ENCODE measurements at regions not wholly inside any gene's neighbourhood (a gene's known extent, or its start where the extent isn't known, plus 50 kb on each side); places are given as distances from the start of the nearest gene placed in this dataset.
"Not testable (repeated sequence)": the region's sequence is repeated elsewhere in the genome, so short reads cannot be mapped to it uniquely, and the experiment has no call there.

- Histone ChIP-seq H3K4me2 (no peak overlapping the region), H3K79me2 (ENCODE audit: insufficient read depth) (no peaks in the 10 kb centered on the region), H3K4me1 (ENCODE audit: control insufficient read depth in 1 of 2, insufficient read depth in 2 of 2, low read depth in 1 of 2, low read length in 1 of 2) (no peaks in the 10 kb centered on the region; a peak in 1 of 4 replicates), H4K20me1 (ENCODE audit: insufficient read depth) (no peaks in the 10 kb centered on the region), H2AFZ (ENCODE audit: low read depth) (peak overlapping the region; percentile 89), H3K36me3 (replicated peaks in 1 of 2; ENCODE audit: control insufficient read depth in 1 of 2, insufficient read depth in 2 of 2, low read length in 1 of 2) (no peaks in the 10 kb centered on the region), H3F3A (replicated peaks; ENCODE audit: insufficient read depth) (no peaks in the 10 kb centered on the region), H3K9me3 (0 out of 2 replicates have a peak, but pooled peaks cover 4% of the 10 kb centered on the region), H3K4me3 (ENCODE audit: low read depth in 2 of 2, low read length in 1 of 2) (peak overlapping the region in 1 of 2 experiments; percentile 33; a peak in 1 of 4 replicates), H3K27ac (ENCODE audit: low read depth in 2 of 2, low read length in 1 of 2) (no peak overlapping the region), H3K9ac (no peak overlapping the region; the same call in 1 of the 2 replicates), H3K27me3 (ENCODE audit: insufficient read depth) (no peaks in the 10 kb centered on the region), H3K9me2 (no peaks in the 10 kb centered on the region)
- peak; percentile 57 for DNase-seq
- ChIA-PET POLR2A (interaction anchor here (1.2 kb wide), 1 partner anchor 240 kb away, joined by 3 read pairs; no protein-coding TSS in a partner anchor), CTCF (interaction anchor here (0.6 to 2.2 kb wide), 45 partner anchors 8 to 882 kb away, joined by 3 to 52 read pairs (median 4); partner anchors contain the start of gene NEDD4L)
- no peak for TF ChIP-seq MEF2A (IDR thresholded peaks at IDR 0.05; ENCODE audit: borderline replicate concordance, low read depth)
- no peak for TF ChIP-seq YY1 (IDR thresholded peaks at IDR 0.05; ENCODE audit: low read depth)
- TF ChIP-seq PBX3 (IDR thresholded peaks at IDR 0.05) = no peak
- TF ChIP-seq USF1 (IDR thresholded peaks at IDR 0.05; ENCODE audit: borderline replicate concordance, low read depth) = no peak
- no peak for TF ChIP-seq RCOR1 (IDR thresholded peaks at IDR 0.05; ENCODE audit: low read length)
- TF ChIP-seq TCF12 (IDR thresholded peaks at IDR 0.05) = no peak
- TF ChIP-seq IRF3 (IDR thresholded peaks at IDR 0.05; ENCODE audit: low read depth, low read length) = no peak
- peak; percentile 94 for TF ChIP-seq CTCF (IDR thresholded peaks at IDR 0.05)
- TF ChIP-seq EZH2phosphoT487 (IDR thresholded peaks at IDR 0.05; ENCODE audit: borderline replicate concordance, low read depth) = no peak
- TF ChIP-seq MAX (IDR thresholded peaks at IDR 0.05; ENCODE audit: low read depth) = no peak
- TF ChIP-seq ZBTB33 (IDR thresholded peaks at IDR 0.05; ENCODE audit: borderline replicate concordance, low read depth) = no peak
- no peak for TF ChIP-seq ELF1 (IDR thresholded peaks at IDR 0.05)
- TF ChIP-seq RAD21 (IDR thresholded peaks at IDR 0.05; ENCODE audit: low read length) = peak; percentile 98
- no peak for TF ChIP-seq EP300 (IDR thresholded peaks at IDR 0.05; ENCODE audit: borderline replicate concordance in 1 of 2, low read depth in 1 of 2, low read length in 1 of 2)
- no peak for TF ChIP-seq JUND (IDR thresholded peaks at IDR 0.05)
- no peak for TF ChIP-seq TAF1 (IDR thresholded peaks at IDR 0.05; ENCODE audit: borderline replicate concordance, low read depth, low read length)
- no peak for TF ChIP-seq NRF1 (IDR thresholded peaks at IDR 0.05; ENCODE audit: low read depth, low read length)
- no peak for TF ChIP-seq GATA2 (CRISPR knock-in tag; IDR thresholded peaks at IDR 0.05)
- TF ChIP-seq SMC3 (IDR thresholded peaks at IDR 0.05; ENCODE audit: low read depth, low read length) = peak; percentile 96
- no peak for TF ChIP-seq NFIC (IDR thresholded peaks at IDR 0.05; ENCODE audit: borderline replicate concordance)
- no peak for TF ChIP-seq USF2 (IDR thresholded peaks at IDR 0.05; ENCODE audit: borderline replicate concordance, low read depth, low read length)
- 20% methylated on average over 5 of the region's 10 CpGs for WGBS (ENCODE audit: low lambda C conversion rate)
Measured at GRCh38 chr18:57881818-57882413, 78.8 kb upstream of the ATP8B1 start.

- H3K4me2 ChIP-seq; H4K20me1 ChIP-seq (ENCODE audit: insufficient read depth); H3K27ac ChIP-seq (ENCODE audit: low read depth in 2 of 2, low read length in 1 of 2); H3K79me2 ChIP-seq (ENCODE audit: insufficient read depth); H3F3A ChIP-seq (replicated peaks; ENCODE audit: insufficient read depth); H3K9ac ChIP-seq; H2AFZ ChIP-seq (ENCODE audit: low read depth); H3K36me3 ChIP-seq (replicated peaks in 1 of 2; ENCODE audit: control insufficient read depth in 1 of 2, insufficient read depth in 2 of 2, low read length in 1 of 2); POLR2A ChIA-PET; DNase-seq; H3K4me1 ChIP-seq (ENCODE audit: control insufficient read depth in 1 of 2, insufficient read depth in 2 of 2, low read depth in 1 of 2, low read length in 1 of 2); H3K9me2 ChIP-seq; H3K9me3 ChIP-seq; H3K27me3 ChIP-seq (ENCODE audit: insufficient read depth); H3K4me3 ChIP-seq (ENCODE audit: low read depth in 2 of 2, low read length in 1 of 2): not testable (repeated sequence)
- CTCF ChIA-PET = interaction anchor here (1.1 kb wide), 1 partner anchor 242 kb away, joined by 4 read pairs; no protein-coding TSS in a partner anchor
- WGBS (ENCODE audit: low lambda C conversion rate) = 67% methylated on average over 4 of the region's 4 CpGs
Measured at GRCh38 chr18:57879924-57880323, 76.8 kb upstream of the ATP8B1 start.
